HCT116 (cell line): ENCODE measurements at regions not wholly inside any gene's neighbourhood (a gene's known extent, or its start where the extent isn't known, plus 50 kb on each side); places are given as distances from the start of the nearest gene placed in this dataset.

ENCODE experiments used
- ATAC-seq: fragments of 200-7000 bp; cut with Tn5 transposase; 2 replicates; pipeline ENCODE4 v1.9.1; 2020; ENCODE audit warnings: mild to moderate bottlenecking, moderate library complexity
- BruUV-seq: library from RNA; stranded (reverse); fragments of 400-500 nt; replicated peaks from 2 replicates; lab custom pipeline; 2021; lab: Mats Ljungman, UMichigan
- CTCF ChIA-PET: fragments of 300-600 bp; sonication (Branson Sonifier 250); formaldehyde crosslinking; loops from one replicate; lab custom pipeline; 2021; ENCODE audit warnings: antibody characterized with exemption; lab: Charles Lee
- POLR2A ChIA-PET: fragments of 300-600, 350-600 bp; sonication (Branson Sonifier 250); formaldehyde crosslinking; loops from one replicate; lab custom pipeline; 2021; ENCODE audit warnings: antibody characterized with exemption; lab: Charles Lee
- RAD21 ChIA-PET, 2 experiments: fragments of 300-600 bp; sonication (Branson Sonifier 250); formaldehyde crosslinking; loops; one replicate each; lab custom pipeline; 2023; ENCODE audit warnings: low total read pairs in 2 of 2; ENCODE audit not compliant: uncharacterized antibody in 2 of 2, unreplicated experiment in 2 of 2, low non-redundant PET in 1 of 2; lab: Charles Lee
- DNase-seq: peaks from one replicate; pipeline ENCODE4 v3.0.0-alpha.2; 2010; ENCODE audit warnings: low read depth, low spot score
- H2AFZ ChIP-seq: fragments of 200-600 bp; shearing (Covaris generic), sonication (generic); 2 replicates; pipeline ENCODE4 v1.6.1; 2017; ENCODE audit warnings: low read depth, mixed run types, mixed read lengths, antibody characterized with exemption, low read length; ENCODE audit not compliant: poor library complexity, severe bottlenecking
- H3K27ac ChIP-seq: 2 replicates; pipeline ENCODE4 v1.5.1; 2012; ENCODE audit warnings: low read depth, low read length
- H3K27me3 ChIP-seq: fragments of 200-600 bp; sonication (generic); 2 replicates; pipeline ENCODE4 v1.6.1; 2016; ENCODE audit warnings: mixed run types, low read length, mixed read lengths; ENCODE audit not compliant: insufficient read depth
- H3K36me3 ChIP-seq, 2 experiments: fragments of 200-500 bp in 1 of 2; fragments of 200-600 bp in 1 of 2; sonication (Bioruptor generic) in 1 of 2; sonication (generic) in 1 of 2; 2 replicates each; pipeline versions ENCODE4 v1.5.1 to v1.6.1; 2014 to 2016; ENCODE audit warnings: low read length in 2 of 2, inconsistent platforms in 1 of 2, mixed read lengths in 1 of 2, mixed run types in 1 of 2; ENCODE audit not compliant: insufficient read depth in 2 of 2, control insufficient read depth in 1 of 2
- H3K4me1 ChIP-seq, 2 experiments: fragments of 200-600 bp in 1 of 2; sonication (generic) in 1 of 2; 2 replicates each; pipeline versions ENCODE4 v1.5.1 to v1.6.1; 2012 to 2017; ENCODE audit warnings: low read length in 2 of 2, inconsistent platforms in 1 of 2, mild to moderate bottlenecking in 1 of 2, mixed read lengths in 1 of 2, mixed run types in 1 of 2, moderate library complexity in 1 of 2; ENCODE audit not compliant: insufficient read depth in 2 of 2, control insufficient read depth in 1 of 2
- H3K4me2 ChIP-seq: fragments of 200-600 bp; sonication (generic); 2 replicates; pipeline ENCODE4 v1.6.1; 2017; ENCODE audit warnings: mixed run types, low read length, mixed read lengths
- H3K4me3 ChIP-seq, 2 experiments: fragments of 200-600 bp in 1 of 2; sonication (generic) in 1 of 2; replicated peaks in 1 of 2; 2 replicates each; pipeline ENCODE4 v1.5.1; 2011 to 2016; ENCODE audit warnings: low read length in 2 of 2, control low read depth in 1 of 2, low read depth in 1 of 2, mild to moderate bottlenecking in 1 of 2, mixed read lengths in 1 of 2, mixed run types in 1 of 2
- H3K79me2 ChIP-seq: fragments of 200-600 bp; sonication (generic); 2 replicates; pipeline ENCODE4 v1.6.1; 2017; ENCODE audit warnings: mild to moderate bottlenecking, mixed run types, low read length, moderate library complexity, mixed read lengths; ENCODE audit not compliant: insufficient read depth
- H3K9ac ChIP-seq: fragments of 200-600 bp; sonication (generic); 2 replicates; pipeline ENCODE4 v1.6.1; 2016; ENCODE audit warnings: low read length, mixed read lengths
- H3K9me2 ChIP-seq: fragments of 200-600 bp; sonication (generic), shearing (Covaris generic); 2 replicates; pipeline ENCODE4 v1.6.1; 2017; ENCODE audit warnings: mixed run types, mild to moderate bottlenecking, moderate library complexity; ENCODE audit not compliant: insufficient read depth
- H3K9me3 ChIP-seq, 2 experiments: fragments of 200-500 bp in 1 of 2; fragments of 200-600 bp in 1 of 2; sonication (Bioruptor generic) in 1 of 2; sonication (generic) in 1 of 2; 2 replicates each; pipeline ENCODE4 v1.6.1; 2014 to 2017; ENCODE audit warnings: low read length in 2 of 2, mixed read lengths in 2 of 2, inconsistent platforms in 1 of 2, low read depth in 1 of 2, mild to moderate bottlenecking in 1 of 2, mixed run types in 1 of 2, moderate library complexity in 1 of 2; ENCODE audit not compliant: control insufficient read depth in 1 of 2, insufficient read depth in 1 of 2
- H4K20me1 ChIP-seq: fragments of 200-600 bp; sonication (generic), shearing (Covaris generic); 2 replicates; pipeline ENCODE4 v1.6.1; 2017; ENCODE audit warnings: mixed run types, mild to moderate bottlenecking, moderate library complexity; ENCODE audit not compliant: insufficient read depth
- CBX3 ChIP-seq: IDR thresholded peaks from 2 replicates; pipeline ENCODE4 v1.6.1; 2012; ENCODE audit warnings: low read depth
- CTCF ChIP-seq, 3 experiments: fragments of 200-600 bp in 1 of 3; sonication (generic) in 1 of 3; IDR thresholded peaks in 2 of 3; conservative IDR thresholded peaks in 1 of 3; 2 replicates each; pipeline ENCODE4 v1.5.1; 2012 to 2017; ENCODE audit warnings: low read depth in 2 of 3, low read length in 2 of 3, antibody characterized with exemption in 1 of 3, borderline replicate concordance in 1 of 3, control low read depth in 1 of 3, mild to moderate bottlenecking in 1 of 3, mixed read lengths in 1 of 3, mixed run types in 1 of 3, moderate library complexity in 1 of 3; ENCODE audit not compliant: insufficient read depth in 1 of 3
- EGR1 ChIP-seq: IDR thresholded peaks from 2 replicates; pipeline ENCODE4 v1.6.1; 2012; ENCODE audit warnings: low read depth
- ELF1 ChIP-seq: IDR thresholded peaks from 2 replicates; pipeline ENCODE4 v1.6.1; 2012; ENCODE audit warnings: low read depth, borderline replicate concordance
- JUND ChIP-seq: IDR thresholded peaks from 2 replicates; pipeline ENCODE4 v1.6.1; 2012
- POLR2A ChIP-seq: IDR thresholded peaks from 2 replicates; pipeline ENCODE4 v1.7.0; 2011; ENCODE audit warnings: borderline replicate concordance; ENCODE audit not compliant: insufficient read depth, insufficient read length; ENCODE audit errors: extremely low read depth
- RAD21 ChIP-seq: IDR thresholded peaks from 2 replicates; pipeline ENCODE4 v1.6.1; 2012; ENCODE audit warnings: low read depth, mild to moderate bottlenecking
- TCF7L2 ChIP-seq: IDR thresholded peaks from 2 replicates; pipeline ENCODE4 v1.7.0; 2011; ENCODE audit warnings: borderline replicate concordance, inconsistent platforms; ENCODE audit not compliant: insufficient read depth, insufficient read length; ENCODE audit errors: extremely low read depth
- ZNF274 ChIP-seq: fragments of 200-500 bp; sonication (Bioruptor generic); IDR thresholded peaks from 2 replicates; pipeline ENCODE4 v1.6.1; 2014; ENCODE audit warnings: mild to moderate bottlenecking, low read depth, low read length, inconsistent platforms
- intact Hi-C: fragments of 100-400 bp; cut with micrococcal nuclease; formaldehyde crosslinking; loops from 2 replicates; pipeline ENCODE4 v1.10.0; 2022
- TF ChIP-seq, protein P1 (sequence below): IDR thresholded peaks from 2 replicates; pipeline ENCODE4 v1.6.1; 2012

- Histone ChIP-seq H3K27ac (no peak overlapping the region), H3K9me3 (no peaks in the 10 kb centered on the region), H3K27me3 (no peaks in the 10 kb centered on the region), H2AFZ (no peak overlapping the region), H3K4me2 (no peak overlapping the region), H3K9me2 (no peaks in the 10 kb centered on the region), H3K36me3 (no peaks in the 10 kb centered on the region), H4K20me1 (no peaks in the 10 kb centered on the region), H3K9ac (no peak overlapping the region), H3K4me3 (no peak overlapping the region)
- ATAC-seq (no peak), DNase-seq (no peak)
- intact Hi-C loops = loop anchor here (10.0 kb wide), 1 partner anchor 303 kb away; no protein-coding TSS in a partner anchor
- ChIA-PET RAD21 (no interaction called here), POLR2A (no interaction called here)
- BruUV-seq = no TSS peak
- no peak for TF ChIP-seq TCF7L2
- no peak for TF ChIP-seq POLR2A
- TF ChIP-seq CTCF (IDR thresholded peaks at IDR 0.05 in 2 of 3, conservative IDR thresholded peaks at IDR 0.05 in 1 of 3; ENCODE audit: borderline replicate concordance in 1 of 3, insufficient read depth in 1 of 3, low read depth in 2 of 3, low read length in 2 of 3) = no peak
- TF ChIP-seq, all 23 proteins: peak for 0
- no peaks in the 10 kb centered on the region for H3K79me2 ChIP-seq
- CTCF ChIA-PET = no interaction called here
- H3K4me1 ChIP-seq = no peaks in the 10 kb centered on the region
These were observed 691.6 kb downstream of the DIAPH3 start for GRCh38 chr13:59472134-59472533.

DNA sequence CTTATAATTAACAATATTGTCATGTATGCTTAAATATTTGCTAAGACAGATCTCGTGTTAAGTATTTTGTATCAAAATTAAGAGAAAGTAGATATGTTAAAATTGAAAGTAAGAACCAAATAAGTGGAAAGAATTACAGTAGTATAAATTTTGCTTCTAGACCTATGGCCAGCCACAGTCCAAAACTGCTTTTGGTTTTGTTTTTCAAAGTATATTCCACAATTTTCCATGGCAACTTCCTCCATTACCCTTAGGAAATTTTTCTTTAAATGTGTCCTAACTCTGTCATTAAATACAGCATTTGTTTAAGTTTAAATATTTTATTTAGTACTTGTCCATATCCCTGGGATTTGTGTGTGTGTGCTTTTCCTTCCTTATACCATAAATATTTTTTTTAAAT, 689.0 kb downstream of the DIAPH3 start:
- H3K79me2 ChIP-seq = no peaks in the 10 kb centered on the region
- no peaks in the 10 kb centered on the region for H3K9me2 ChIP-seq
- DNase-seq (no peak), ATAC-seq (no peak)
- BruUV-seq = no TSS peak
- ChIA-PET POLR2A (no interaction called here), CTCF (no interaction called here), RAD21 (no interaction called here)
- no peak overlapping the region for H3K9ac ChIP-seq
- no peaks in the 10 kb centered on the region for H3K27me3 ChIP-seq
- H4K20me1 ChIP-seq = no peaks in the 10 kb centered on the region
- intact Hi-C loops = loop anchor here (10.0 kb wide), 1 partner anchor 300 kb away; no protein-coding TSS in a partner anchor
- no peak overlapping the region for H3K4me3 ChIP-seq
- H3K4me1 ChIP-seq = no peaks in the 10 kb centered on the region
- TF ChIP-seq, protein P1, sequence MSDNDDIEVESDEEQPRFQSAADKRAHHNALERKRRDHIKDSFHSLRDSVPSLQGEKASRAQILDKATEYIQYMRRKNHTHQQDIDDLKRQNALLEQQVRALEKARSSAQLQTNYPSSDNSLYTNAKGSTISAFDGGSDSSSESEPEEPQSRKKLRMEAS = no peak
- TF ChIP-seq RAD21 = no peak
- no peak for TF ChIP-seq ZNF274
- no peak for TF ChIP-seq CBX3
- no peak for TF ChIP-seq EGR1
- TF ChIP-seq ELF1 = no peak
- TF ChIP-seq JUND = no peak
- H2AFZ ChIP-seq = no peak overlapping the region
- no peaks in the 10 kb centered on the region for H3K9me3 ChIP-seq
- H3K36me3 ChIP-seq = no peaks in the 10 kb centered on the region
- H3K27ac ChIP-seq = no peak overlapping the region
- H3K4me2 ChIP-seq = no peak overlapping the region
